ENCODE measurements at regions not wholly inside any gene's neighbourhood (a gene's known extent, or its start where the extent isn't known, plus 50 kb on each side); places are given as distances from the start of the nearest gene placed in this dataset.
"Not testable (repeated sequence)": the region's sequence is repeated elsewhere in the genome, so short reads cannot be mapped to it uniquely, and the experiment has no call there.

DNA sequence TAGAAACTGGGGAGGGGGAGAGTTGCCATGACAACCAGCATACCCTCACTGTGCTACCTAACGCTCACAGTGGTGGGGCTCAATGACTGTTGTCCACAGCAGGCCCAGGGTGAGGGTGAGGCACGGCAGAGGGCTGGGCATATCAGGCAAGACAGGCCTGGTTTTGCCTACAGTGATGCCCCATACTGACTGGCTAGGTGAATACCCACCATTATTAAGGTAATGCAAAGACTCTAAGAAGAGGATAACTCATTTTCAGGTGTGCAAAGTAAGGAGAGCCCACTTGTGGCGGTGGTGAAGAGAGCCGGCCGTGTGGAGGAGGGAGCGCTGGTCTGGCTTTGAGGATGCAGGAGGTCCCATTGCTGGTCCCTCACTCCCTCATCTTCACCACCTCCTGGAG is 422.3 kb downstream of the FUT8 start:
- DNase-seq: no peak

GRCh38 chr14:65835501-65835900 is 423.0 kb downstream of the FUT8 start:
- no peak for DNase-seq

DNA sequence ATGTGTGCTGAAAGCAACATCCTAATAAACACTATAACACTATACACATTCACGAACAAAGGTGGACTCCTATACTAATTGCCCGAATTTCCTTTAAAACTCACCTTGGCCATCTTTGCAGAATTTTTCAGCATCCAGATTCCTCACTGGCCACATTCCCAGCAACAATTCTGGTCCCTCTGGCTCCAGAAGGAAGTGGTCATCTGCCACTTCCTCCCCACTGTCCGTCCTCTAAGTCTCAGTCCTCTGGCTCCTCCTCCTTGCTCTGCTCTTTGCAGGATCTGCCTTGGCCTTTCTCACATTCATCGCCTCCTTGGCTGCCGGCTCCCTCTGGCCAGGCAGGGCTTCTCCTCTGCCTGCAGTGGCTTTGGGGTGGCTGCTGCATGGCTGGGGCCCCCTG is 426.0 kb downstream of the FUT8 start:
- DNase-seq: no peak

GRCh38 chr14:65840118-65840751 is 427.7 kb downstream of the FUT8 start:
- no peak for DNase-seq

DNA sequence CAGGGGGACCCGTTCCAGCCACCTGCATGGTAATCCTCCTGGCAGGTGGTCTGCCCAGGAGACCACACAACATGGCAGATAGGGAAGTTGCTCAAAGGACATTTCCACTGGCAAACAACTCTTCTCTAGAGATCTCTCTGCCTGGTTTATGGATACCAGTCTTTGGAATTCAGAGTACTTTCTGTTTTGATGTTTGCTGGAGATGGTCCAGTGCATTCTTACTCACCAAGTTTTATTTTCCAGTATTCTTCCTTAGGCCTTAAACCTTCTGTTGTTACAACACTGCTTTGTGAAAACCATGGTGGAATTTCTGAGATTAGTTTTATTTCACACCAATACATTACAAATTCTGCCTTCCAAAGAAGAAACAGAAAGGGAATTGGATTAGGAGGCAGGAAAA is 428.3 kb downstream of the FUT8 start:
- DNase-seq: no peak

GRCh38 chr14:65846196-65846868 is 433.8 kb downstream of the FUT8 start:
- no peak for DNase-seq

- peak; percentile 58 for DNase-seq
Measured at GRCh38 chr14:65847075-65847847, 434.7 kb downstream of the FUT8 start.

GRCh38 chr14:65847931-65848330 is 435.4 kb downstream of the FUT8 start:
- DNase-seq: not testable (repeated sequence)

GRCh38 chr14:65849091-65849490 is 436.6 kb downstream of the FUT8 start:
- no peak for DNase-seq

DNA sequence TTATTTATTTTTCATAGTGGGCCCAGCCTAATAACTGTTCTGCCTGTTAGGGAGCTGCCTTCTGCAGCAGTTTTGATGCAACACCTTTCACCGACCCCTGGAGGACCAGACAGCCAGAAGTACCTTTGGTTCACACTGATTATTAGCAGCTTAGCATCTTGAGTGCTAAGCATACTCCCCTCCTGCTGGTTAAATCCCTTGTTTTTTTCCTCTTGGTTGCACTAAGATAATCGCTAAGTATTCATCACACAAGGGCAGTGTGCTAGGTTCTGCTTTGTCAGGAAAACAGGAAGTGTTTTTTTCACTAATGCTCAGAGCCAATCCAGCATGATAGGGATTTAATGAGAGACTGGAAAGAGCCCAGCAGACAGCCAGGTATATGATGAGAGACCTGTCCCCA is 437.0 kb downstream of the FUT8 start:
- no peak for DNase-seq

DNA sequence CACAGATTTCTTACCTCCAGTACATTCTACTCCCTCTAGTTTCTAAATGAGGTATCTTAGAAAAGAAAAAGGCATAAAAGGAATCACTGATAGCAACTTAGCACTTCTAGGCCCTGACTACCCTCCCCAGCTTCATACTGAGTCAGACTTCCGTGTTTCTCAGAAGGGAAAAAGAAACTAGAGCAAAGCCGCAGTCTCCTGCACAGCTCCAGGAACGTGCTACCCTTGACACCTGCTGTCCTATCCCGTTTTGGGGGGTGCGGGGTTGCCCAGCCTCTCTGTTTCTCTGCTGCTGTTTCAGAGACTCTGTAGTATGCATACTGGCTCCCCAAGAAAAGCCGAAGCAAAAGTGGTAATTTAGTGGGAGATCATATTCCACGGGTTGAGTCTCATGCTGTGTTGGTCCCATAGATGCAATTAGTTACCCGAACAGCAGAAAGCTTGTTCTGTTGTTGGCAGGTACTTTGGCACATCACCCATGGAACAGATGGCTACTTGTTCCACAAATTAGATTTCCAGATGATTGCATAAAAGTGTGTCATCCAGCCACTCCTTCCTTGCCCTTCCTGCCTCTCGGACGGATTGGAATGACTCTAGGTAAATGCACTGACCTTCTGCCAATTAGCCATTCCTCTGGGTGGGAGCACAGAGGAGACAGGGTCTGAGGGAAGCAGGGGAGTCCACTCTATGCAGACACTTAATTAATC is 438.1 kb downstream of the FUT8 start:
- DNase-seq: no peak

GRCh38 chr14:65852689-65853088 is 440.2 kb downstream of the FUT8 start:
- DNase-seq: no peak

DNA sequence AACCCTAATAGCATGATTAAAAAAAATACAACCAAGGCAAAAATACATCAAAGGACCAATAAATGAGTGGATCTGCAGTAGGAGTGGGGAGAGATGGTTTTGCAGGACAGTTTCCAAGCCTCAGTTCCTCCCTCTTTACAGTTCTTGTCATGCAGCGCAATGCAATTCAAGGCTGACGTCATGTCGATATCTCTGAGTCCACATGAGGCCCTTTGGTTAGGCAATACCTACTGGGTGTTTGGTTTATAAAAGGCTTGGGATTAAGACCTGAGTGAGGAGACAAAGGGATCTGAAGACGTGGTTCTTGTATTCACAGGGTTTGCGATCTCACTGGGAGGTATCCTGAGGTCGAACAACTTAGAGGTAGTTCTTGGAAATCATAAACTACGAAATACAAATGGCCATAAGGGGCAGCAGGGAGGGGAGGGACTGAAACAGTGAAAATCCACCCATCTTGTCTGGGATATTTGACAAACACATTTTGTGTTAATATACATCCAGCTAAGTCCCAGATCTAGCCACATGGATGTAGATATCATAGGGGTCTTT is 441.0 kb downstream of the FUT8 start:
- no peak for DNase-seq

DNA sequence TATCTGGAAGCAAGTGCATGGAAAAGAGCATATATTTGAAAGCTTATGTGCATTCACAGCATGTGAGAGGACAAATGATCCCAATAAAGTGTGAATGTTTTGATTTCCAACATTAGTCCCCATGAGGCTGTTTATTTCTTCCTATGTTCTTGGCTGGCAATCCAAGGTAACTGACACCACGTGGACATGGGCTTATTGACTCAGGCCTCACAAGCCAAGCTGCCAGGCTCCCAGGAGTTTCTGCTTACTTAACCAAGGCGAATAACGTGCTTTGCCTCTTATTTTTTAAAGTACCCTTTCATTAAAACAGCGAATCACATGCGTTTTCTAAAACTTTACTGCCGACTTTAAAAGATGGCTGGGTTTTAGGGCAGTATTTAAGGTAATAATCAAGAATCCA is 441.7 kb downstream of the FUT8 start:
- no peak for DNase-seq

GRCh38 chr14:65860956-65861611 is 448.6 kb downstream of the FUT8 start:
- DNase-seq: no peak

- DNase-seq: no peak
Measured at GRCh38 chr14:65864549-65864948, 452.0 kb downstream of the FUT8 start.

GRCh38 chr14:65864984-65865383 is 452.5 kb downstream of the FUT8 start:
- no peak for DNase-seq

- no peak for DNase-seq
Measured at GRCh38 chr14:65866448-65866847, 453.9 kb downstream of the FUT8 start.

GRCh38 chr14:65866886-65867285 is 454.4 kb downstream of the FUT8 start:
- DNase-seq: no peak

GRCh38 chr14:65867333-65867732 is 454.8 kb downstream of the FUT8 start:
- DNase-seq: no peak

- no peak for DNase-seq
Measured at GRCh38 chr14:65872536-65872935, 460.0 kb downstream of the FUT8 start.

DNA sequence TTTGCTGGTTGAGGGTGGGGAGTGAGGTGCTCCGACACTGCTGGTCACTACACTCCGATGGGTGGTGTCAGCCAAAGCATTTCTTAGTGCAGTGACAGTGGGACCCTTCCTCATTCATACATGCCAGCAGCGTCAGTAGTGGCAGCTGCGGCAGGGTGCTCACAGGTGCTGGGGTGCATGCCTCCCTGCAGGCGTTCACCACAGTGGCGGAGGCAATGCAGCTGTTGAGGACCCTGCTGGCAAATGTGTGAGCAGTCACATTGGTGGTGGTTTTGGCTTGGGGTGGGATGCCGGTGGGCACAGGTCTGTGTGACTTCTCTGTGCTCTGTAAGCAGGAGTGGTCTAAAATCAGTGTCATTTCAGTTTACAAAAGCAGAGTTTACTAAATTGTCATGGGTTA is 464.6 kb downstream of the FUT8 start:
- no peak for DNase-seq

DNA sequence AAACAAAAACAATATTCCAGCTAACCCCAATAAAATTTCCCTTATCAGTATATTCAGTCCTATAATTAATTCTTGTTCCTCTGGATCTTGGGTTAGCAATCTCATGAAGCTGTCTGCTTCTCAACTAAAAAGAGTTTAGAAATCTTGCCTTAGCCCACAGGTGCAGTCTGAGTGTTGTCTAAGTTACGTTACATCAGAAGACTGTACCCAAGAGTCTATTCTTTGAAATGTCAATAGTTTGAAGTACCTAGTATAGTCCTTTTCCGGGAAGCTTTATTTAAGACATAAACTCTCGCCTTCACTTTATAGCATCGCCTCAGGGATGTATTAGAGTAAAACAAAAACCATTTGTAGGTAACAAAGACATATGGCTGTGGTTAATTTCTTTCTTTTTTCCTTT is 465.1 kb downstream of the FUT8 start:
- DNase-seq: no peak
